AG04449 (cell line): ENCODE measurements at regions not wholly inside any gene's neighbourhood (a gene's known extent, or its start where the extent isn't known, plus 50 kb on each side); places are given as distances from the start of the nearest gene placed in this dataset.
"Not testable (repeated sequence)": the region's sequence is repeated elsewhere in the genome, so short reads cannot be mapped to it uniquely, and the experiment has no call there.

Experiments
- CTCF ChIA-PET: fragments of 350-600 bp; formaldehyde crosslinking; extraction: SDS; loops from one replicate; lab custom pipeline; 2021; ENCODE audit warnings: antibody characterized with exemption; lab: Yijun Ruan, JAX
- POLR2A ChIA-PET: fragments of 400-600, 350-600 bp; formaldehyde crosslinking; extraction: SDS; loops from one replicate; lab custom pipeline; 2020; ENCODE audit warnings: antibody characterized with exemption, inconsistent platforms; lab: Yijun Ruan, JAX
- DNase-seq: peaks from one replicate; pipeline ENCODE4 v3.0.0-alpha.2; 2010; ENCODE audit warnings: low read depth, low spot score
- H3K4me3 ChIP-seq: 2 replicates; pipeline ENCODE4 v1.5.1; 2011; ENCODE audit warnings: low read depth, mild to moderate bottlenecking, control low read depth, low read length
- TF ChIP-seq, protein P1 (sequence below): IDR thresholded peaks from one replicate; pipeline ENCODE4 v1.5.1; 2011; ENCODE audit warnings: mild to moderate bottlenecking, moderate library complexity, low read length, control low read depth, inconsistent platforms; ENCODE audit not compliant: insufficient read depth; ENCODE audit errors: missing control alignments

DNA sequence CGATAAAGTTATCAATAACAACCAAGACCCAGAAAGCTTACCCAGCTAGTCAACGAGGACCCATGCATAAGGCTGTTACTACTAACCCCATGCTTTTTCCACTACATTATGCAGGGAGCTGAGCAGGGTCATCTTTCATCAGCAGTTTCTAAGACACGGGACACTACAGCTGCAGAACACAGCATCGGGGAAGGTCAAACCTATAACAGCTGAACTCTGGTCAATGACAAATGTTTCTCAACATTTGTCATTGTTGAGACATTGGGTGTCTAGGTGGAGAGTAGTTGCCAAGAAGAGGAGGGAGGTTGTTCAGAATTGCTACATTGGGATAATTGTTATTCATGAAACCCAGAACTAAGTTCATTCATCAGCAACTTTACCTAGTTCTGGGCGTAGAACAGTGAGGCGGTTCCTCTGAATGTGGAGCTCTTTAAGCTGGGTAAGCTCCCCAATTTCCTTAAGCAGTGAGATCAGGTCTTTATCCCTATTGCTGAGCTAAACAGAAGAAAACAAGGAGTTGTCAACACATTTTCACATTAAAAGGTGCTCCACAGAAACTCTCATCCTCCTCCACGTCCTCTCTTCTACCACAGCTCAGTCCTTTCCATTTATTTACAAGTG is 105.6 kb downstream of the ZNF22 start:
- DNase-seq: no peak
- no peak overlapping the region for H3K4me3 ChIP-seq
- TF ChIP-seq, protein P1, sequence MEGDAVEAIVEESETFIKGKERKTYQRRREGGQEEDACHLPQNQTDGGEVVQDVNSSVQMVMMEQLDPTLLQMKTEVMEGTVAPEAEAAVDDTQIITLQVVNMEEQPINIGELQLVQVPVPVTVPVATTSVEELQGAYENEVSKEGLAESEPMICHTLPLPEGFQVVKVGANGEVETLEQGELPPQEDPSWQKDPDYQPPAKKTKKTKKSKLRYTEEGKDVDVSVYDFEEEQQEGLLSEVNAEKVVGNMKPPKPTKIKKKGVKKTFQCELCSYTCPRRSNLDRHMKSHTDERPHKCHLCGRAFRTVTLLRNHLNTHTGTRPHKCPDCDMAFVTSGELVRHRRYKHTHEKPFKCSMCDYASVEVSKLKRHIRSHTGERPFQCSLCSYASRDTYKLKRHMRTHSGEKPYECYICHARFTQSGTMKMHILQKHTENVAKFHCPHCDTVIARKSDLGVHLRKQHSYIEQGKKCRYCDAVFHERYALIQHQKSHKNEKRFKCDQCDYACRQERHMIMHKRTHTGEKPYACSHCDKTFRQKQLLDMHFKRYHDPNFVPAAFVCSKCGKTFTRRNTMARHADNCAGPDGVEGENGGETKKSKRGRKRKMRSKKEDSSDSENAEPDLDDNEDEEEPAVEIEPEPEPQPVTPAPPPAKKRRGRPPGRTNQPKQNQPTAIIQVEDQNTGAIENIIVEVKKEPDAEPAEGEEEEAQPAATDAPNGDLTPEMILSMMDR: no peak
- ChIA-PET POLR2A (no interaction called here), CTCF (no interaction called here)

DNA sequence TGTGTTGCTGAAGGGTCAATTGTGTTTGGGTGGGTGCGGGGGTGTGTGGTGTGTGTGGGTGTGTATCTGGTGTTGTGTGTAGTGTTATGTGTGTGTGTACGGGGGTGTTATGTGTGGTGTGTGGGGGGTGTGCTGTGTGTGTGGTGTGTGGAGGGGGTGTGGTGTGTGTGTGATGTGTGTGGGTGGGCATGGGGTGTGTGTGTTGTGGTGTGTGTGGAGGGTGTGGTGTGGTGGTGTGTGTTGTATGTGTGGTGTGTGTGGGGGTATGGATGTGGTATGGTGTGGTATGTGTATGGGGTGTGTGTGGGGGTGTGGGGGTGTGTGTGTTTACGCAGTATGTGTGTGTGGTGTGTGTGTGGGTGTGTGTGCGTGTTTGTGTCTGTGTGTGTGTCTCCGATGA is 110.8 kb downstream of the ZNF22 start:
- H3K4me3 ChIP-seq: no peak overlapping the region
- ChIA-PET CTCF (no interaction called here), POLR2A (no interaction called here)
- no peak for DNase-seq
- TF ChIP-seq, protein P1: no peak

DNA sequence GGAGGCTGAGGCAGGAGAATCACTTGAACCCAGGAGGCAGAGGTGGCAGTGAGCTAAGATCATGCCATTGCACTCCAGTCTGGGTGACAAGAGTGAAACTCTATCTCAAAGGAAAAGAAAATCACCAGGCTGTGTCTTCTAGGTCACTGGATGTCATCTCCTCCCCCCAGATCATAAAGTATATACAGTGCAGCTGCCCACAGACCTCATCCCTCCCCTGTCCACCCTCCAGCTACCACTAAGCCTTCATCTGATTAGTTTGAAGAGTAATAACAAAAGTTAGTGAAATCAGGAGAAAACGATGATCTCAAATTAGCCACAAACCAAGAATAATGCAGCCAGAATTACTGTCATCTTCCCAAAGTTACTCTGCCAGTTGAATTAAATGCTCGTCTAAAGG is 117.2 kb downstream of the ZNF22 start:
- DNase-seq, H3K4me3 ChIP-seq, CTCF ChIA-PET, POLR2A ChIA-PET: not testable (repeated sequence)

DNA sequence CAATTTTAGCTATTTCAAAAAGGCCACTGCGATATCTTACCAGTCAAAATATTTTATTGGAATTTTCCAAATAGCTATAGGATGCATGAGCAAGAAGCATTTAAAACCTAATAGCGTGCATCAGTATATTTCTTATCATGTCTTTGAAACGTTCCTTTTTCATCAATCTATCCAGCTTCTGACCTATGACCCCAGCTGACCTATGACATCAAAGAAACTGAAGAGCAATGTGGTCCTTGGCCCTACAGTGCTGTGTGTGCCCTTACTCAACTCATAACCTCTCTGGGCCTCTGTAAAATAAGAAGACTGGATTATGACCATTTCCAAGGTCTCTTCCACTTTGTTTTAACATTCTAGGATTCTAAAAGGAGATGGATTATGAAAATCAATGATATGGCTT is 118.2 kb downstream of the ZNF22 start:
- no peak overlapping the region for H3K4me3 ChIP-seq
- TF ChIP-seq, protein P1: no peak
- DNase-seq: no peak
- ChIA-PET POLR2A (no interaction called here), CTCF (no interaction called here)

DNA sequence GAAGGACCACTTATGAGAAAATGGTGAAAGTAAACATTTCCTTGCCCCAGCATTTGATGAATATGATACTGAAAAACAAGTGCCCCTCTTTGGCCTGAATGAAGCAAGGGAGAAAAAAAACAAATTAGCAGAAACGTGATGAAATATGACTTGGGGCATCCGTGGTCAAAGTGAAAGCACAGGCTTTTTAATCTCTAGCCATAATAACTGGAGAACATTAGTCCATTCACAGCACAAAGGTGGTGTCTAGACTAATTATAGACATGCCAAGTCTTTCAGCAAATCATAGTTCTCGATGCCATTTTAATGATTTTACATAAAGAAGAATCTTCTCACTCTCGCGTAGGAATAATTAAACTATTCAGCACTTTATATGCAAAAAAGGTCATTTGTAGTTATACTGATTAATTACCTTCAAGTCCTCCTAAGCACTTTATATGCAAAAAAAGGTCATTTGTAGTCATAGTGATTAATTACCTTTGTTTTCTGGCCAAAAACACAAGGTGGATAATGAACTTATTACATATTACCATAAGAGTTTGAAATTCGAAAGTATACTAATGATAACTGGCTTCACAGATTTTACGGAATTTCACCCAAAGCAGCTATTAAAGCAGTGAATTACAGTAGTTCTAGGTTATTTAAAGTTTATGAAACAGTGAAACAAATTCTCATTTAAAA is 121.6 kb downstream of the ZNF22 start:
- H3K4me3 ChIP-seq, POLR2A ChIA-PET, CTCF ChIA-PET, DNase-seq: not testable (repeated sequence)

DNA sequence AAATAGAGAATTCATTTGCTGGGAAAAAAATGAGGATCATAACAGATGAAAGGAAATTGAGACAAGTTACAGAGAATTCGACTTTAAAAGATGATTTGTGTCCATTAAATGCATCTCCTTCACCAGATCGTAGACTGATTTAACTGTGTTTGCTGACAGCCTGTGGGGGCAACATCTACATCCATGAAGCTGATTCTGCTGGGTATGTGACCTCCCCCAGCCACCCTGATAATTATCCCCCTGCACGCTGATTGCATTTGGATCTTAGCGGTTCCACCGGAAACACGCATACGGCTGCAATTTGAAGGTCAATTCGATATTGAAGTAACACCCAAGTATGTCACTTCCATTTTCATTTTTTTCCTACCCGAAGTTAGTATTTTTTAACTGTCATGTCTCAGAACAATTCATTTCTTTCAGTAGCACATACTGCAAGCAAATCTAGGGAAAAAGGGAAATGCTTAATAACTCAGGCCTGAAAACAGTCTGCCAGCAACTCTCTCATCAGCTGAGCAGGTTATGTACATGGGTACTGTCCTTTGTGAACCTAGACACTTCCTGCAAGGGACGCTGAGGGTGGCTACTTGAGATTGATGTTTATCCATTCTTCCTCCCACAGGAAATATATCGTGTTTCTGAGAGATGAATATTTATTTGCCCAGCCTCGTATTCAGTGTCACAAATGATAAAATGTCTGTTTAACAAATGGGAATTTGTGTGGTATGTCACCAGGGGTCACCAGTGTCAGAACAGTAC is 134.9 kb downstream of the ZNF22 start:
- TF ChIP-seq, protein P1: no peak
- ChIA-PET CTCF (no interaction called here), POLR2A (no interaction called here)
- H3K4me3 ChIP-seq: no peak overlapping the region
- DNase-seq: no peak

DNA sequence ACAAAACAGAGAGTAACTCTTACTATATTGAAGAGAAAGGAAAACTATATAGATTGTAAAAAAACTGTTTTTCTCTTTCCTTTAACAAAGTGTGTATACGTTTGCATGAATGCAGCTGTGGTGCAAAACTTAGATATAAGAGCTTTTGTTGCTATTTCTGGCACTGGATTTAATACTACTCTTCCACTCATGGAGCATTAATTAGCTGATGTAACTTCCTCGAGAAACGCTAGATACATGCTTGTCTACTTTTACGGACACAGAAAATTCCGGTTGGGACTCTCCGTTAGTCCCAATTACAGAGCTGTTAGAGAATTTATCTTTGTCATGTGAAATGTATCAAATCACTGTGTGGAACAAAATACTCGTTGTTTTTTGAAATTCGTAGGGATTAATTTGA is 135.5 kb downstream of the ZNF22 start:
- POLR2A ChIA-PET: no interaction called here

More for the DNA sequence above, 135.5 kb downstream of the ZNF22 start:
- H3K4me3 ChIP-seq: no peak overlapping the region
- CTCF ChIA-PET: no interaction called here
- no peak for DNase-seq
- TF ChIP-seq, protein P1: no peak
